Osteocyte (in vitro differentiated cells): ENCODE measurements at regions not wholly inside any gene's neighbourhood (a gene's known extent, or its start where the extent isn't known, plus 50 kb on each side); places are given as distances from the start of the nearest gene placed in this dataset.

Experiments used
- DNase-seq: peaks from one replicate; pipeline ENCODE4 v3.0.0; 2021; ENCODE audit warnings: mixed read lengths; ENCODE audit not compliant: unreplicated experiment; ENCODE audit errors: extremely low spot score
- H3K27ac Mint-ChIP-seq: one replicate; pipeline ENCODE4 v1.8.0; 2021; ENCODE audit warnings: mild to moderate bottlenecking, mixed read lengths; ENCODE audit not compliant: unreplicated experiment
- H3K27me3 Mint-ChIP-seq: one replicate; pipeline ENCODE4 v1.8.0; 2021; ENCODE audit warnings: mixed read lengths; ENCODE audit not compliant: unreplicated experiment
- H3K36me3 Mint-ChIP-seq: one replicate; pipeline ENCODE4 v1.8.0; 2021; ENCODE audit warnings: mixed read lengths; ENCODE audit not compliant: unreplicated experiment
- H3K4me1 Mint-ChIP-seq: one replicate; pipeline ENCODE4 v1.8.0; 2021; ENCODE audit warnings: mixed read lengths; ENCODE audit not compliant: unreplicated experiment
- H3K4me3 Mint-ChIP-seq: one replicate; pipeline ENCODE4 v1.8.0; 2021; ENCODE audit warnings: mild to moderate bottlenecking, moderate library complexity, mixed read lengths; ENCODE audit not compliant: unreplicated experiment
- H3K9me3 Mint-ChIP-seq: one replicate; pipeline ENCODE4 v1.8.0; 2021; ENCODE audit warnings: mixed read lengths; ENCODE audit not compliant: unreplicated experiment
- TF ChIP-seq, protein P1 (sequence below): fragments of 200-600 bp; sonication (generic); IDR thresholded peaks from 2 replicates; pipeline ENCODE4 v1.5.0; 2021; ENCODE audit warnings: antibody characterized with exemption, mild to moderate bottlenecking, moderate library complexity

DNA sequence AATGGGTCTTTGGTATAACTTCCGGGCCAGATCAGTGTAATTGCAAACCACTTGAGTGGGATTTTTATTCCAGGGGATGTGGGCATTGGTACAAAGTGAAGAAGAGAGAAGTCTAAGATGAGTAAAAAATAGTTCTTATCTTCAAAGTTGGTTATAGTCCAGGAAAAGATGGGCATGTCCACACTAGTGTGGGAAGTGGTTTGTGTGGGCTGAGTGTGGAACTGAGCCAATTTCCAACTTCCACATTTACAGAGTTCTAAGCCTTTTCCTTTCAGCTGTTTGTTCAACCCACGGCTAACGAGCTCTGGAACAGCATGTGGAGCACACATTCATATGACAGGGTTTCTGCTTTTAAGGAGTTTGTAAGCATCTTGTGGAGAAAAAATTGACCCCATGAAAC lies 72.3 kb upstream of the IFNGR1 start:
- Mint-ChIP-seq H3K9me3 (no peaks in the 10 kb centered on the region), H3K36me3 (peaks cover 3% of the 10 kb centered on the region), H3K27me3 (peaks cover 15% of the 10 kb centered on the region), H3K4me3 (no peak overlapping the region), H3K4me1 (no peaks in the 10 kb centered on the region), H3K27ac (no peak overlapping the region)
- DNase-seq, result no peak
- TF ChIP-seq, protein P1, sequence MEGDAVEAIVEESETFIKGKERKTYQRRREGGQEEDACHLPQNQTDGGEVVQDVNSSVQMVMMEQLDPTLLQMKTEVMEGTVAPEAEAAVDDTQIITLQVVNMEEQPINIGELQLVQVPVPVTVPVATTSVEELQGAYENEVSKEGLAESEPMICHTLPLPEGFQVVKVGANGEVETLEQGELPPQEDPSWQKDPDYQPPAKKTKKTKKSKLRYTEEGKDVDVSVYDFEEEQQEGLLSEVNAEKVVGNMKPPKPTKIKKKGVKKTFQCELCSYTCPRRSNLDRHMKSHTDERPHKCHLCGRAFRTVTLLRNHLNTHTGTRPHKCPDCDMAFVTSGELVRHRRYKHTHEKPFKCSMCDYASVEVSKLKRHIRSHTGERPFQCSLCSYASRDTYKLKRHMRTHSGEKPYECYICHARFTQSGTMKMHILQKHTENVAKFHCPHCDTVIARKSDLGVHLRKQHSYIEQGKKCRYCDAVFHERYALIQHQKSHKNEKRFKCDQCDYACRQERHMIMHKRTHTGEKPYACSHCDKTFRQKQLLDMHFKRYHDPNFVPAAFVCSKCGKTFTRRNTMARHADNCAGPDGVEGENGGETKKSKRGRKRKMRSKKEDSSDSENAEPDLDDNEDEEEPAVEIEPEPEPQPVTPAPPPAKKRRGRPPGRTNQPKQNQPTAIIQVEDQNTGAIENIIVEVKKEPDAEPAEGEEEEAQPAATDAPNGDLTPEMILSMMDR, result no peak

DNA sequence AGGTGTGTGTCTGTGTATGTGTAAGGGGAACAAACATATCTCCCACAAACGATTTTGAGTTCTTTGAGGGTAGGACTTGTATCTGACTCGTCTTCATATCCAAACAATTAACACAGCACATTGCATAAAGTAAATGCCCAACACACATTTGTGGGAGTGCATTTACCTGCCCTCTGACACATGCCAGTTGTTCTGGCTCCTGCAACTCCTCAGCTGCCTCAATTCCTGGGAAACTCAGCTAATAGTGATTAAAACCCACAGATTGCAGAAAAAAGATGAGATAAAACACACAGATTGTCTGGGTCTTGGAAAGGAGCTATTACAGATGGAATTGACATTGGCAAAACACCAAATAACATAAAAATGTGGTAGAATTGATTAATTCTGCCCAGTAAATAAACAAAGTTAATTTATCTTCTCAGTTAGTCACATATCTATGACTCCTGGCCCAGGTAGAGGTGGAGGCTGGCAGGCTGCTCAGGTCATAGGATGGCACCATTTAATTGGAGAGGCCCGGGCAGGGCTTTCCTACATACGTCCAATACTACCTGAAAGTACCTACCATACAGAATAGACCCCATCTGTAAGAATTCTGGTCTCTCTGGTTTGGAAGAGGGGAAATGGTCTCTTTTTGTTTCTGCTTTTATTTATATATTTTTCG lies 71.5 kb upstream of the IFNGR1 start:
- no peaks in the 10 kb centered on the region for H3K4me1 Mint-ChIP-seq
- no peaks in the 10 kb centered on the region for H3K9me3 Mint-ChIP-seq
- TF ChIP-seq, protein P1, result no peak
- H3K27ac Mint-ChIP-seq, result no peak overlapping the region
- peaks cover 15% of the 10 kb centered on the region for H3K27me3 Mint-ChIP-seq
- DNase-seq, result no peak
- peaks cover 3% of the 10 kb centered on the region for H3K36me3 Mint-ChIP-seq
- H3K4me3 Mint-ChIP-seq, result no peak overlapping the region

DNA sequence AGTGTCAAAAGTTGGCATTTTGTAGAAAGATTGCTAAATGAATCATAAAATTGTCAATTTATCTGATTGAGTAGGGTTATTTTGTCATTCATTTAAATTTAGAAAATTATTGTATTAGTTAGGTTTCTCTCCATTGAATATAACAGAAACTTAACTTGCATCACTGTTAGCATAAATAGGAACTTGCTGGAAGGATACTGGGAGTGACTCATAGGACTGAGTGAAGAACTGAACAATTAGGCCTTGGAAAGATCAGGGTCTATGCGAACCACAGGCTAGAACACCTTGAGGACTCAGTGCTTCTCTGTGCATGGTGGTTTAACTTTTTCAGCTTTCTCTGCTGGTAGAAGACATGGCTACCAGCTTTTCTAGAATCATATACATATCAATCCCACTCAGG lies 67.7 kb upstream of the IFNGR1 start:
- Mint-ChIP-seq H3K27ac (no peak overlapping the region), H3K27me3 (peaks cover 17% of the 10 kb centered on the region), H3K4me3 (no peak overlapping the region), H3K36me3 (peaks cover 3% of the 10 kb centered on the region), H3K9me3 (no peaks in the 10 kb centered on the region), H3K4me1 (no peaks in the 10 kb centered on the region)
- TF ChIP-seq, protein P1, result no peak
- DNase-seq, result no peak

DNA sequence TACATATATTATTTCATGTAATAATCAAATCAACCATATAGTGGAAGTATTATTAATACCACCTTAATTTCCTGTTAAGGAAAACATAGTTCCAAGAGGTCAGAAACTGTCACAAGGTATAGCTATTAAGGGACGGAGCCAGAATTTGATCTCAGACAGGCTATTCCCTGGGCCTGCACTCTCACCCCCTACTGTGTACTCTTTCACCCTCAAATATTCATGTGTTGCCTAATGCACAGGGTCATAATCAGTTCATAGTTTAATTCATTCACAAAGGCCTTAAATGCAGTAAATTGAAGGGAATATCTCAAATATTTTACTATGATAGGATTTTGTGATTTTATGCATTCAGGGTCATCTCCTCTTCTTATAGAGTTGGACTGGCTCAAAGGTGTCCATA lies 67.2 kb upstream of the IFNGR1 start:
- Mint-ChIP-seq H3K4me3 (no peak overlapping the region), H3K4me1 (no peaks in the 10 kb centered on the region), H3K27ac (no peak overlapping the region), H3K36me3 (peaks cover 3% of the 10 kb centered on the region), H3K27me3 (peaks cover 17% of the 10 kb centered on the region), H3K9me3 (no peaks in the 10 kb centered on the region)
- TF ChIP-seq, protein P1, result no peak
- DNase-seq, result no peak

DNA sequence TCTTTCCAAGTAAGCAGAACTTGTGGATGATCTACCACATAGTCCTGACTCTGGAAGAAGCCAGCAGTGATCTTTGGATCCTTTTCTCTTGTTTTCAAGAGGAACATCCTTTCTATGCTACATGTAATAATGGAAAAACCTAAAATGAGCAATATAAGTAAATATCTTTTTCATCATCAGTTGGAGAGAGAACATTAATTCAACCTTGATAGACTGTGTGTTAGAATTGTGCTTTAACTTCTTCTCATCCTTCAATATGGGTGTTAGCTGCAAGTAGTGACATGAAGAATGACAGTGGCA lies 65.6 kb upstream of the IFNGR1 start:
- Mint-ChIP-seq H3K36me3 (peaks cover 3% of the 10 kb centered on the region), H3K9me3 (no peaks in the 10 kb centered on the region), H3K4me1 (no peaks in the 10 kb centered on the region), H3K27me3 (peaks cover 12% of the 10 kb centered on the region), H3K4me3 (no peak overlapping the region), H3K27ac (no peak overlapping the region)
- no peak for DNase-seq
- TF ChIP-seq, protein P1, result no peak
